ENCODE measurements at regions not wholly inside any gene's neighbourhood (a gene's known extent, or its start where the extent isn't known, plus 50 kb on each side); places are given as distances from the start of the nearest gene placed in this dataset.

GRCh38 chr7:25901658-25902057 lies 250.3 kb upstream of the NFE2L3 start:
- TF ChIP-seq, protein P1, sequence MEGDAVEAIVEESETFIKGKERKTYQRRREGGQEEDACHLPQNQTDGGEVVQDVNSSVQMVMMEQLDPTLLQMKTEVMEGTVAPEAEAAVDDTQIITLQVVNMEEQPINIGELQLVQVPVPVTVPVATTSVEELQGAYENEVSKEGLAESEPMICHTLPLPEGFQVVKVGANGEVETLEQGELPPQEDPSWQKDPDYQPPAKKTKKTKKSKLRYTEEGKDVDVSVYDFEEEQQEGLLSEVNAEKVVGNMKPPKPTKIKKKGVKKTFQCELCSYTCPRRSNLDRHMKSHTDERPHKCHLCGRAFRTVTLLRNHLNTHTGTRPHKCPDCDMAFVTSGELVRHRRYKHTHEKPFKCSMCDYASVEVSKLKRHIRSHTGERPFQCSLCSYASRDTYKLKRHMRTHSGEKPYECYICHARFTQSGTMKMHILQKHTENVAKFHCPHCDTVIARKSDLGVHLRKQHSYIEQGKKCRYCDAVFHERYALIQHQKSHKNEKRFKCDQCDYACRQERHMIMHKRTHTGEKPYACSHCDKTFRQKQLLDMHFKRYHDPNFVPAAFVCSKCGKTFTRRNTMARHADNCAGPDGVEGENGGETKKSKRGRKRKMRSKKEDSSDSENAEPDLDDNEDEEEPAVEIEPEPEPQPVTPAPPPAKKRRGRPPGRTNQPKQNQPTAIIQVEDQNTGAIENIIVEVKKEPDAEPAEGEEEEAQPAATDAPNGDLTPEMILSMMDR (IDR thresholded peaks at IDR 0.05), result no peak
- TF ChIP-seq POLR2A (IDR thresholded peaks at IDR 0.05), result no peak
